Stimulated activated naive CD8-positive, alpha-beta T cell treated with anti-CD3 and anti-CD28 coated beads, Interleukin-15, Interleukin-2, amounts not matched to agents 100 U/mL and 50 U/mL, for 24 hours (primary cell): ENCODE measurements at regions not wholly inside any gene's neighbourhood (a gene's known extent, or its start where the extent isn't known, plus 50 kb on each side); places are given as distances from the start of the nearest gene placed in this dataset.

ENCODE experiments used
- ATAC-seq: fragments of 150-1000 bp; cut with Tn5 transposase; one replicate; pipeline ENCODE4 v1.10.0; 2021
- DNase-seq: peaks from one replicate; pipeline ENCODE4 v3.0.0; 2021

DNA sequence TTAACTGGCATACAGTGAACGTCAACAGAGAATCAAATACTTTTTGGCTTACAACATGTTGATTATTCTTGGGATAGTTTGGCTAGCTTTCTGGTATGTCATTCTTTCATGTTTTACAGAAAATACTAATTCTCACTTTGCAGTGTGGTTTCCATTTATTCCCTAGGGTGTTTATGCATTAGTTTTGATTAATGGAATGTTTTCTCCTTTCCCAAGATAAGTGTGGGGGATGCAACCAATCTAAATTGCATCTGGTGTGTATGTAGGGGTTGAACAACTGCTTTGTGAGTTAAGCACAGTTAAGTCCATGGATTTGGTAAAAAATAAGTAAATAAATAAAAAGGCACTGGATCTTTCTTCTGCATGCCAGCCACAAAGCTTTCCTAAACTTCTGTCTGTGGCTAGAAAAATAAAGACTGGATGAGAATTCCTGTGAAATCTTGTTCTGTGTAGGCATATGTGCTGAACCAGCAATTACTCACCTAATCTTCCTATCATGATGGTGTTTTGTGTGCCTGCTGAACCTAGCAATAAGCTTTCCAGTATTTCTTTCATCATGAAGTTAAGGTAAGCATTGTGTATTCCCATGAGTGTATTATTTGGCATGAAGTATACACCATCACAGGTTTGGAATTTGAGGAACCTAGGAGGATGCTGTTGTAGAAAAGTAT lies 50.6 kb upstream of the TENM3 start:
- ATAC-seq (no peak), DNase-seq (no peak)

DNA sequence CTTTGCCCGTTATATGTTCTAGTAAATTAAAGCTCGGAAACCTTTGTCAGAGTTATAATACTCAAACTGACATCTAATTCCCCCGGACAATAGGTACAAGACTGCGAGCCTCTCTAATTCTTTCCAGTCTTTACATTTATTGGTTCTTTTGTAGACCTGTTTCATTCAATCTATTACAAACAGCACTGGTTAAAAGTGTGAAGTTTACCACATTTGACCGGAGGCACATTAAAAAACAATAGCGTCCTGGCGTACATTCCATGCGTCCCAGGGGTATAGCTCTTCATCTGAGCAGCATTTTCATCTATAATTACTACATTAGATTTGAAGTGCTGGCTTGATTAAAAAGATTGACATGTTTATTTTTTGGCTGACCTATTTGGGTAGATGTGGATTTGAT lies 49.9 kb upstream of the TENM3 start:
- no peak for ATAC-seq
- no peak for DNase-seq
